ENCODE measurements at regions not wholly inside any gene's neighbourhood (a gene's known extent, or its start where the extent isn't known, plus 50 kb on each side); places are given as distances from the start of the nearest gene placed in this dataset.
"Not testable (repeated sequence)": the region's sequence is repeated elsewhere in the genome, so short reads cannot be mapped to it uniquely, and the experiment has no call there.

- no peak overlapping the region for H3K4me3 ChIP-seq (ENCODE audit: control insufficient read depth, low read depth, low read length)
- TF ChIP-seq CTCF (IDR thresholded peaks at IDR 0.05; ENCODE audit: control insufficient read depth, insufficient read depth, low read depth, low read length, missing control alignments): no peak
- no peak for DNase-seq (ENCODE audit: low read depth)
Observed at GRCh38 chr9:90521811-90522570, 120.6 kb downstream of the DIRAS2 start.

GRCh38 chr9:90523958-90524357, 118.7 kb downstream of the DIRAS2 start:
- no peak for DNase-seq (ENCODE audit: low read depth)
- no peak for TF ChIP-seq CTCF (IDR thresholded peaks at IDR 0.05; ENCODE audit: control insufficient read depth, insufficient read depth, low read depth, low read length, missing control alignments)
- H3K4me3 ChIP-seq (ENCODE audit: control insufficient read depth, low read depth, low read length): no peak overlapping the region

- no peak overlapping the region for H3K4me3 ChIP-seq (ENCODE audit: control insufficient read depth, low read depth, low read length)
- DNase-seq (ENCODE audit: low read depth): no peak
- no peak for TF ChIP-seq CTCF (IDR thresholded peaks at IDR 0.05; ENCODE audit: control insufficient read depth, insufficient read depth, low read depth, low read length, missing control alignments)
Observed at GRCh38 chr9:90526386-90526785, 116.2 kb downstream of the DIRAS2 start.

GRCh38 chr9:90536094-90536493, 106.5 kb downstream of the DIRAS2 start:
- not testable (repeated sequence) for H3K4me3 ChIP-seq (ENCODE audit: control insufficient read depth, low read depth, low read length); DNase-seq (ENCODE audit: low read depth)

GRCh38 chr9:90538566-90538965, 104.1 kb downstream of the DIRAS2 start:
- no peak overlapping the region for H3K4me3 ChIP-seq (ENCODE audit: control insufficient read depth, low read depth, low read length)
- DNase-seq (ENCODE audit: low read depth): no peak
- no peak for TF ChIP-seq CTCF (IDR thresholded peaks at IDR 0.05; ENCODE audit: control insufficient read depth, insufficient read depth, low read depth, low read length, missing control alignments)

- no peak for TF ChIP-seq CTCF (IDR thresholded peaks at IDR 0.05; ENCODE audit: control insufficient read depth, insufficient read depth, low read depth, low read length, missing control alignments)
- no peak for DNase-seq (ENCODE audit: low read depth)
- H3K4me3 ChIP-seq (ENCODE audit: control insufficient read depth, low read depth, low read length): no peak overlapping the region
Observed at GRCh38 chr9:90539286-90539685, 103.3 kb downstream of the DIRAS2 start.

- no peak overlapping the region for H3K4me3 ChIP-seq (ENCODE audit: control insufficient read depth, low read depth, low read length)
- no peak for DNase-seq (ENCODE audit: low read depth)
- TF ChIP-seq CTCF (IDR thresholded peaks at IDR 0.05; ENCODE audit: control insufficient read depth, insufficient read depth, low read depth, low read length, missing control alignments): no peak
Observed at GRCh38 chr9:90540734-90541133, 101.9 kb downstream of the DIRAS2 start.
